ENCODE measurements at regions not wholly inside any gene's neighbourhood (a gene's known extent, or its start where the extent isn't known, plus 50 kb on each side); places are given as distances from the start of the nearest gene placed in this dataset.

DNA sequence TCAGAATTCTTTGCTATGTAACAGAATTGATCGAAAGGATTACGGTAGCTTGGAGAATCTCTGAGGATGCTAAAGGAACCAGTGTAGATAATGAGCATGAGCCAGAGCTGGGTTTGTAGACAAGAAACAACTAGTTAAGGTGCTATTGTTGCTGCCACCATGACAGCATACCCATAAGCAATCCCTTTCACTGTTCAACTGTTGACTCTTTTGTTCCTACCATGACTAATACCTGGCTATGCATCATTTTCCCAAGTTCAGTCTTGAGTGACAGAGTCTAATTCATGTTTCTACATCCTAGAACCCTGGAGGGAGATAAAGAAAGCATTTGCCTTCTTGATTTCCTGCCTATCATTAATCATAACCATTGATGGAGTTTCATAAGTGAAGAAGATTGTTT is 600.3 kb downstream of the OTOL1 start:
- H3K27ac ChIP-seq (ENCODE audit: low read length) = no peak overlapping the region
- CTCF ChIA-PET = no interaction called here
- H3K27me3 ChIP-seq (ENCODE audit: low read length) = no peaks in the 10 kb centered on the region
- peak; percentile 41 for DNase-seq
- no peak overlapping the region for H3K9ac ChIP-seq (ENCODE audit: low read length)
- H4K20me1 ChIP-seq (ENCODE audit: low read length) = no peaks in the 10 kb centered on the region
- no peaks in the 10 kb centered on the region for H3K9me3 ChIP-seq (ENCODE audit: low read length)
- POLR2A ChIA-PET (ENCODE audit: unreplicated experiment) = no interaction called here
- no peaks in the 10 kb centered on the region for H3K79me2 ChIP-seq (ENCODE audit: low read length)
- no peaks in the 10 kb centered on the region for H3K9me2 ChIP-seq (replicated peaks; ENCODE audit: low read length)
- no peak overlapping the region for H2AFZ ChIP-seq (ENCODE audit: low read length)
- TF ChIP-seq EZH2phosphoT487 (IDR thresholded peaks at IDR 0.05; ENCODE audit: borderline replicate concordance, low read length) = no peak
- no peak for TF ChIP-seq EZH2 (IDR thresholded peaks at IDR 0.05; ENCODE audit: low read length, unreplicated experiment)
- TF ChIP-seq, protein P1, sequence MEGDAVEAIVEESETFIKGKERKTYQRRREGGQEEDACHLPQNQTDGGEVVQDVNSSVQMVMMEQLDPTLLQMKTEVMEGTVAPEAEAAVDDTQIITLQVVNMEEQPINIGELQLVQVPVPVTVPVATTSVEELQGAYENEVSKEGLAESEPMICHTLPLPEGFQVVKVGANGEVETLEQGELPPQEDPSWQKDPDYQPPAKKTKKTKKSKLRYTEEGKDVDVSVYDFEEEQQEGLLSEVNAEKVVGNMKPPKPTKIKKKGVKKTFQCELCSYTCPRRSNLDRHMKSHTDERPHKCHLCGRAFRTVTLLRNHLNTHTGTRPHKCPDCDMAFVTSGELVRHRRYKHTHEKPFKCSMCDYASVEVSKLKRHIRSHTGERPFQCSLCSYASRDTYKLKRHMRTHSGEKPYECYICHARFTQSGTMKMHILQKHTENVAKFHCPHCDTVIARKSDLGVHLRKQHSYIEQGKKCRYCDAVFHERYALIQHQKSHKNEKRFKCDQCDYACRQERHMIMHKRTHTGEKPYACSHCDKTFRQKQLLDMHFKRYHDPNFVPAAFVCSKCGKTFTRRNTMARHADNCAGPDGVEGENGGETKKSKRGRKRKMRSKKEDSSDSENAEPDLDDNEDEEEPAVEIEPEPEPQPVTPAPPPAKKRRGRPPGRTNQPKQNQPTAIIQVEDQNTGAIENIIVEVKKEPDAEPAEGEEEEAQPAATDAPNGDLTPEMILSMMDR (conservative IDR thresholded peaks at IDR 0.05; ENCODE audit: low read depth, low read length) = no peak
- no TSS peak for BruUV-seq (replicated peaks)
- H3K4me1 ChIP-seq (ENCODE audit: insufficient read depth, low read length) = no peaks in the 10 kb centered on the region
- H3K4me3 ChIP-seq (ENCODE audit: low read length) = no peak overlapping the region
- no peak overlapping the region for H3K4me2 ChIP-seq (ENCODE audit: low read length)
- peak; percentile 35; the same call in 1 of the 2 replicates for ATAC-seq
- H3F3A ChIP-seq (ENCODE audit: low read length, unreplicated experiment) = no peaks in the 10 kb centered on the region
- H3K36me3 ChIP-seq (ENCODE audit: low read depth, low read length) = no peaks in the 10 kb centered on the region
- intact Hi-C loops (cut with micrococcal nuclease) = no loop called here

DNA sequence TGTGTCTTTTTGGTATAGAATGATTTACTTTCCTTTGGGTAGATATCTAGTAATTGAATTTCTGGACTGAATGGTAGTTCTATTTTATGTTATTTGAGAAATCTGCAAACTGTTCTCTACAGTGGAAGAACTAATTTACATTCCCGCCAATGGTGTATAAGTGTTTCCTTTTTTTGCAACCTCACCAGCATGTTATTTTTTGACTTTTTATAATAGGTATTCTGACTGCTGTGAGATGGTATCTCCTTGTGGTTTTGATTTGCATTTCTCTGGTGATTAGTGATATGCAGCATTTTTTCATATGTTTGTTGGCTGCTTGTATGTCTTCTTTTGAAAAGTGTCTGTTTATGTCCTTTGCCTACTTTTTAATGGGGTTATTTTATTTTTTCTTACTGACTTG is 607.2 kb downstream of the OTOL1 start:
- Histone ChIP-seq H3K9ac (ENCODE audit: low read length) (no peak overlapping the region), H4K20me1 (ENCODE audit: low read length) (no peaks in the 10 kb centered on the region), H3K9me3 (ENCODE audit: low read length) (no peaks in the 10 kb centered on the region), H3F3A (ENCODE audit: low read length, unreplicated experiment) (no peaks in the 10 kb centered on the region), H3K4me2 (ENCODE audit: low read length) (no peak overlapping the region), H2AFZ (ENCODE audit: low read length) (no peak overlapping the region), H3K4me3 (ENCODE audit: low read length) (no peak overlapping the region), H3K36me3 (ENCODE audit: low read depth, low read length) (no peaks in the 10 kb centered on the region), H3K79me2 (ENCODE audit: low read length) (no peaks in the 10 kb centered on the region), H3K27ac (ENCODE audit: low read length) (no peak overlapping the region), H3K9me2 (replicated peaks; ENCODE audit: low read length) (no peaks in the 10 kb centered on the region), H3K27me3 (ENCODE audit: low read length) (no peaks in the 10 kb centered on the region), H3K4me1 (ENCODE audit: insufficient read depth, low read length) (no peaks in the 10 kb centered on the region)
- ChIA-PET POLR2A (ENCODE audit: unreplicated experiment) (no interaction called here), CTCF (no interaction called here)
- intact Hi-C loops (cut with micrococcal nuclease) = no loop called here
- no TSS peak for BruUV-seq (replicated peaks)
- ATAC-seq (no peak), DNase-seq (no peak)
- TF ChIP-seq EZH2phosphoT487 (IDR thresholded peaks at IDR 0.05; ENCODE audit: borderline replicate concordance, low read length) (no peak), EZH2 (IDR thresholded peaks at IDR 0.05; ENCODE audit: low read length, unreplicated experiment) (no peak)
- TF ChIP-seq, protein P1 (conservative IDR thresholded peaks at IDR 0.05; ENCODE audit: low read depth, low read length) = no peak

DNA sequence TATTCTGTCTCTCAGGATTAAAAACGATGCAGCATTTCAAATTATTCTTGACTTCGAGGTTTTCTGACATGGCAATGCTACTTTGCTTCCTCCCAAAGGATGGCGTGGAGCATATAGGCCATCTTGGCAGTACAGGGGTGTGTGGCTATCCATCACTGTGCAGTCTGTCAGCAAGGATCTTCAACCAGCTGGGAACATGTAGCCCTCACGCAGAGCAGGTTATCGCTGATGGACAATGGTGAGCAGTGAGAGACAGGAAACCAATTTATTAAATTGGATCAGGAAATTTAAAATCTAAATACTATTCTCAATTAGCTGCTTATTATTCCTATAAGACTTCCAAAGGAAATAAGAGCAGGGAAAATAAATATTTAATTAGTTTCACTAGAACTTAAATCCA is 615.3 kb downstream of the OTOL1 start:
- TF ChIP-seq, protein P1 (conservative IDR thresholded peaks at IDR 0.05; ENCODE audit: low read depth, low read length) = no peak
- TF ChIP-seq EZH2 (IDR thresholded peaks at IDR 0.05; ENCODE audit: low read length, unreplicated experiment) (no peak), EZH2phosphoT487 (IDR thresholded peaks at IDR 0.05; ENCODE audit: borderline replicate concordance, low read length) (no peak)
- ChIA-PET POLR2A (ENCODE audit: unreplicated experiment) (interaction anchor here (0.6 kb wide), 1 partner anchor 357 kb away, joined by 3 read pairs; no protein-coding TSS in a partner anchor), CTCF (no interaction called here)
- no TSS peak for BruUV-seq (replicated peaks)
- Histone ChIP-seq H3K9me2 (replicated peaks; ENCODE audit: low read length) (no peaks in the 10 kb centered on the region), H3K36me3 (ENCODE audit: low read depth, low read length) (no peaks in the 10 kb centered on the region), H2AFZ (ENCODE audit: low read length) (no peak overlapping the region), H3K4me2 (ENCODE audit: low read length) (no peak overlapping the region), H3K27ac (ENCODE audit: low read length) (no peak overlapping the region), H3K4me3 (ENCODE audit: low read length) (no peak overlapping the region), H3K79me2 (ENCODE audit: low read length) (no peaks in the 10 kb centered on the region), H3K27me3 (ENCODE audit: low read length) (no peaks in the 10 kb centered on the region), H3F3A (ENCODE audit: low read length, unreplicated experiment) (no peaks in the 10 kb centered on the region), H4K20me1 (ENCODE audit: low read length) (no peaks in the 10 kb centered on the region), H3K9ac (ENCODE audit: low read length) (no peak overlapping the region), H3K9me3 (ENCODE audit: low read length) (no peaks in the 10 kb centered on the region), H3K4me1 (ENCODE audit: insufficient read depth, low read length) (no peaks in the 10 kb centered on the region)
- DNase-seq (no peak), ATAC-seq (no peak)
- intact Hi-C loops (cut with micrococcal nuclease) = no loop called here
